Erythroblast (primary cell): ENCODE measurements at regions not wholly inside any gene's neighbourhood (a gene's known extent, or its start where the extent isn't known, plus 50 kb on each side); places are given as distances from the start of the nearest gene placed in this dataset.
"Not testable (repeated sequence)": the region's sequence is repeated elsewhere in the genome, so short reads cannot be mapped to it uniquely, and the experiment has no call there.

Experiments
- GATA1 ChIP-seq: IDR thresholded peaks from 2 replicates; pipeline ENCODE4 v1.6.1; 2011; ENCODE audit warnings: low read depth, mild to moderate bottlenecking, control low read depth, low read length, moderate library complexity
- POLR2A ChIP-seq: IDR thresholded peaks from 2 replicates; pipeline ENCODE4 v1.6.1; 2011; ENCODE audit warnings: mild to moderate bottlenecking, low read length

DNA sequence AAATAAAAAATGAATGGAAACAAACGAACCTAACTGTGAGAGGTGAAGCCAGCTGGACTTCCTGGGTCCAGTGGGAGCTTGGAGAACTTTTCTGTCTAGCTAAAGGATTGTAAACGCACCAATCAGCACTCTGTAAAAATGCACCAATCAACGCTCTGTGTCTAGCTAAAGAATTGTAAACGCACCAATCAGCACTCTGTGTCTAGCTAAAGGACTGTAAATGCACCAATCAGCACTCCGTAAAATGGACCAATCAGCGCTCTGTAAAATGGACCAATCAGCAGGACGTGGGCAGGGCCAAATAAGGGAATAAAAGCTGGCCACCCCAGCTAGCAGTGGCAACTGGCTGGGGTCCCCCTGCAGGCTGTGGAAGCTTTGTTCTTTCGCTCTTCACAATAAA is 135.8 kb downstream of the ATP6V1G3 start:
- not testable (repeated sequence) for TF ChIP-seq POLR2A, GATA1
